DND-41 (cell line): ENCODE measurements at regions not wholly inside any gene's neighbourhood (a gene's known extent, or its start where the extent isn't known, plus 50 kb on each side); places are given as distances from the start of the nearest gene placed in this dataset.

Experiments
- CTCF ChIP-seq: IDR thresholded peaks from 2 replicates; pipeline ENCODE4 v1.5.1; 2012; ENCODE audit warnings: borderline replicate concordance, low read length, moderate library complexity, mild to moderate bottlenecking; ENCODE audit not compliant: poor library complexity, severe bottlenecking; ENCODE audit errors: extremely low read depth
- EZH2 ChIP-seq: IDR thresholded peaks from 3 replicates; pipeline ENCODE4 v1.6.1; 2012; ENCODE audit warnings: borderline replicate concordance, low read depth, mild to moderate bottlenecking, moderate library complexity, low read length, inconsistent platforms; ENCODE audit not compliant: severe bottlenecking

GRCh38 chr2:216293883-216294282 is 78.4 kb downstream of the MARCHF4 start:
- TF ChIP-seq CTCF: no peak
- TF ChIP-seq EZH2: no peak
